GM21576 (cell line): ENCODE measurements at regions not wholly inside any gene's neighbourhood (a gene's known extent, or its start where the extent isn't known, plus 50 kb on each side); places are given as distances from the start of the nearest gene placed in this dataset.

Experiments
- ATAC-seq: cut with Tn5 transposase; IDR thresholded peaks from one replicate; pipeline ENCODE4 v1.9.1; 2021; ENCODE audit warnings: mild to moderate bottlenecking, moderate library complexity; ENCODE audit not compliant: unreplicated experiment

DNA sequence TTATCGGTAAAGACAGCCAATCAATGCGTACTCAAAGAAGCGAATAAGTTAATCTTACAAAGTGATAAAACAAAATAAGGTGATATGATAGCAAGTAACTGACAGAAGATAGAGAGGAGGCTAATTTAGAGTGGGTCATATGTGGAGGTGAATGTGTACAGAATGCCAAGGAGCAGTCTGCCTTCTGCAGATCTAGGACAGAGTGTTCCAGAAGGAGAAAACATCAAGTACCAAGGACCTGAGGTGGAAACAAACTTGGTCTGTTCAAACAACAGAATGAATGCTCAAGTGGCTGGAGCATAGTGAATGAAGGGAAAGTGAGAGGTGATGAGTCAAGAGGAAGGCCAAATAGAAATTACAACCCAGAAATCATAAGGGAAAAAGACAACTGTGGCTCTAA, 170.3 kb upstream of the BMP4 start:
- ATAC-seq, result no peak

- ATAC-seq, result no peak
Observed at GRCh38 chr14:54127526-54127925, 170.9 kb upstream of the BMP4 start.

DNA sequence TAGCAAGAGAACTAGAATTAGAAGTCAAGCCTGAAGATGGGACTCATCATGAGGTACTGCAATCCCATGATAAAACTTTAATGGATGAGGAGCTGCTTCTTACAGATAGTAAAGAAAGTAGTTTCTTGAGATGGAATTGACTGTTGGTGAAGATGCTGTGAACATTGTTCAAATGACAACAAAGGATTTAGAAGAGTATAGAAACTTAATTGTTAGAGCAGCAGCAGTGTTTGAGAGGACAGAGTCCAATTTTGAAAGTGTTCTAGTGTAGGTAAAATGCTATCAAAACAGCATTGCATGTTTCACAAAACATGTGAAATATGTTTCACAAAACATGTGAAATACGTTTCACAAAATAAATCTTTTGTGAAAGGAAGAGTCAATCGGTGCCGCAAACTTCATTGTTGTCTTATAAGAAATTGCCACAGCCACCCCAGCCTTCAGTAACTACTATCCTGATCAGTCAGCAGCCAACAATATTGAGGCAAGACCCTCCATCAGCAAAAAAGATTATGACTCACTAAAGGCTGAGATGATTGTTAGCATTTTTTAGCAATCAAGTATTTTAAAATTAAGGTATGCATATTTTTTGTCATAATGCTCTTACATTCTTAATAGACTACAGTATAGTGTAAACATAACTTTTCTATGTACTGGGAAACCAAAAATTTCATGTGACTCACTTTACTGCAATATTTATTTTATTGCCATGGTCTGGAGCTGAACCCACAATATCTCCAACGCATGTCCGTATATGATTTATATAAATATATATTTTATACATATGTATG, 173.4 kb upstream of the BMP4 start:
- ATAC-seq, result no peak

GRCh38 chr14:54132496-54132895, 175.9 kb upstream of the BMP4 start:
- ATAC-seq, result no peak

DNA sequence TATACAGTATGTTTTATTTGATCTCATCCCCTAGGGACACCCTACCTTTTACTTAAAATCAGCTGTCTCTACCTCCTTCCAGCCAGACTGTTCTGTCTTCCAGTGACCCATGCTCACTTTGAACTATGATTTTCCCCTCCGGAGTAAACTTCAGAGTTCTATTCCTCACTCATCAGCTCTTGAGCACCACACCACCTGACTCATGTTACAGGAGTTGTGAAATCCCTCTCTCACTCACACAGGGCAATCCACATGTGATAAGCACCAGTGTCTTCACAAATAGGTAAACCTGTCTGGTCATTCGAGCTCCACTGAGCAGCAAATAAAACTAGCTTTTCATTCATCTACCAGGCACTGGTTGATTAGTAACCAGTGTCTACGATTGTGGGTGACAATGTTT, 177.3 kb upstream of the BMP4 start:
- ATAC-seq, result no peak

DNA sequence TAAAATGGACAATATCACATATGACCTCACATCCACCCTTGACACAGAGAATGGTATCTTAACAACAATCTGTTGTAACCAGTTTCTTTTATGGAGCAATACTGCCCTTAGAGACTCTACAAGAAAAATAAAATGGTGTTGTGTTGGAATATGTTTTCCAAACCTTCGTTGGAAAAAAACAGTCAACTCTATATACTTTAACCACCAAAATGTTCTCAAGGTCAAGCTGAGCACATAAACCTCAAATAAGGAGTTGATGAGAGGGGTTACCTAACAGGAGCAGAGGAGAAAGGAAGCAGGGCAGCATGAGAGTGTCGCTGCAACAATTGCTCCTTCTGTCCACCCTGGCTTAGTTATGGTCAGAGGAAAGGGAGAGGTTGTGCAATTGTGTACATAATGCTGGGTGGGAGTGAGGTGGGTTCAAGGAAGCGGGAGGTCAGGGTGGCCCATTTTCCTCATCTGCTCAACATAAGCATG, 179.2 kb upstream of the BMP4 start:
- ATAC-seq, result no peak

- no peak for ATAC-seq
Observed at GRCh38 chr14:54136894-54137613, 180.4 kb upstream of the BMP4 start.

GRCh38 chr14:54137614-54137961, 181.0 kb upstream of the BMP4 start:
- ATAC-seq, result no peak

DNA sequence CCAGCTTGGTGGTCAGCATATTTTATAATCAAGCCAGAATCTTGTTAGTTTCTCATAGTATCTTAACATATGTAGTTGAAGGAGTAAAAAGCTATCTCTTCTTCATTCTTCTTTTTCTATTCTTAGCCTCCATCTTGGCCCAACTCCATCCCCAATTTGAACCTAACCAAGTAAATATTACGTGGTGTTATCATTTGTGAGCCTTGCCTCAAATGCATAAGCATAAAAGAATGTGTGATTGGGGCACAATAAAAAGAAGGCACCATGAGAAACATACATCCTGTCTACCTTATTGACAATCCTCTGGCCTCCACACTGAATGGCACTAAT, 181.4 kb upstream of the BMP4 start:
- ATAC-seq, result no peak

DNA sequence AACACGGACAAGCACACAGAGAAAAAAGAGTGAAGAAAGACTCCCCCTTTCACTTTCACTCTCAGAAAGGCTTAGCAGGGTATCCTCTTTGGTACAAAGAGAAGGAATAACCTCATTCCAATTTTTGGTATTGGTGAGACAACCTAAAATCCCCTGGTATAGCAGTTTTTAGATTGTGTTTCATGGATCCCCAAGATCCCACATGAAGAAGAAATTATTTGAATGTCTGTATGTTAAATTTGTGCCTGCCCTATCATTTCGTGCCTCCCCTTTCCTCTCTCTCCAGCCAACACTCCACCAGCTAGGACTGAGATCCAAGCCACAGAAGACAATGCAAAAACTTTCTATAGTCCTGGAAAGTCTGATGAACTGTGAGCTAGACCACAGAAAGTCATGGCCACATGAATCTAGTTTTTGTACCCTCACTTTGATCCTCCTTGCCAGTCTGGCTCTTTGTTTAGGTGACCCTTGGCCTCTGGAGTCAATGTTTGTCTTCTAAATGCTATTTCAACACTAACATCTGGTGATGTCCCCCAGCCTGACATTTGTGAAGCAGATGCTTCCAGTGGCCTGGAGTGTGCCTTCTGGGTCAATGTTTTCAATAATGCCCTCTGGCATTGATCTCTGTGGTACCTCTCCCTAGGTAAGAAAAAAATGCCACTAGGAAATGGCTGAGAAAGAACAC, 181.9 kb upstream of the BMP4 start:
- no peak for ATAC-seq

DNA sequence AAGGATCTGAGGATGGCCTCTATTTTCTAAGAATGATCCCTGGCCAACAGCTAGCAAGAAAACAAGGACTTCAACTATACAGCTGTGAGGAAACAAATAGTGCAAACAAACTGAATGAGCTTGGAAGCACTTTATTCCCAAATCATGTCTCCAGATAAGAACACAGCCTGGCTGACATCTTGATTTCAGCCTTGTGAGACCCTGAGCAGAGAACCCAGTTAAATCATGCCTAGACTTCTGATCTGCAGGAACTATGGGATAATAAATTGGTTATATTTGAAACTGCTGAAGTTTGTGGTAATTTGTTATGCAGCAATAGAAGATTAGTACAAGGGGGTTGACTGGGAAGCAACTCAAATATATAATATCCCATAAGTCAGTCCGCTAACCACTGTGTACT, 183.9 kb upstream of the BMP4 start:
- no peak for ATAC-seq

GRCh38 chr14:54146601-54147000, 190.0 kb upstream of the BMP4 start:
- ATAC-seq, result no peak

- no peak for ATAC-seq
Observed at GRCh38 chr14:54147282-54147681, 190.7 kb upstream of the BMP4 start.

- ATAC-seq, result no peak
Observed at GRCh38 chr14:54147758-54148157, 191.1 kb upstream of the BMP4 start.

DNA sequence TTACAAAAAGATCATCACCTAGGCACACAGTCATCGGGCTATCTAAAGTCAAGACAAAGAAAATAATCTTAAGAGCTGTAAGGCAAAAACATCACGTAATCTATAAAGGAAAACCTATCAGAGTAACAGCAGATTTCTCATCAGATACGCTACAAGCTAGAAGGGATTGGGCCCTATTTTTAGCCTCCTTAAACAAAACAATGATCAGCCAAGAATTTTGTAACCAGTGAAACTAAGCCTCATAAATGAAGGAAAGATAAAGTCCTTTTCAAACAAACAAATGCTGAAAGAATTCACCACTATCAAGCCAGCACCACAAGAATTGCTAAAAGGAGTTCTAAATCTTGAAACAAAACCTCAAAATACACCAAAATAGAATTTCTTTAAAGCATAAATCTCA, 191.6 kb upstream of the BMP4 start:
- no peak for ATAC-seq

DNA sequence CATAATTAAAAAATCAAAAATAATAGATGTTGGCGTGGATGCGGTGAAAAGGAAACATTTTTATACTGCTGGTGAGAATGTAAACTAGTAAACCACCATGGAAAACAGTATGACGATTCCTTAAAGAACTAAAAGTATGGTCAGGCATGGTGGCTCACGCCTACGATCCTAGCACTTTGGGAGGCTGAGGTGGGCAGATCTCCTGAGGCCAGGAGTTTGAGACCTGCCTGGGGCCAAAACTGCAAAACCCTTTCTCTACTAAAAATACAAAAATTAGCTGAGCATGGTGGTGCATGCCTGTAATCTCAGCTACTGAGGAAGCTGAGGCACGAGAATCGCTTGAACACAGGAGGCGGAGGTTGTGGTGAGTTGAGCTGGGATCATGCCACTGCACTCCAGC, 195.7 kb upstream of the BMP4 start:
- no peak for ATAC-seq

DNA sequence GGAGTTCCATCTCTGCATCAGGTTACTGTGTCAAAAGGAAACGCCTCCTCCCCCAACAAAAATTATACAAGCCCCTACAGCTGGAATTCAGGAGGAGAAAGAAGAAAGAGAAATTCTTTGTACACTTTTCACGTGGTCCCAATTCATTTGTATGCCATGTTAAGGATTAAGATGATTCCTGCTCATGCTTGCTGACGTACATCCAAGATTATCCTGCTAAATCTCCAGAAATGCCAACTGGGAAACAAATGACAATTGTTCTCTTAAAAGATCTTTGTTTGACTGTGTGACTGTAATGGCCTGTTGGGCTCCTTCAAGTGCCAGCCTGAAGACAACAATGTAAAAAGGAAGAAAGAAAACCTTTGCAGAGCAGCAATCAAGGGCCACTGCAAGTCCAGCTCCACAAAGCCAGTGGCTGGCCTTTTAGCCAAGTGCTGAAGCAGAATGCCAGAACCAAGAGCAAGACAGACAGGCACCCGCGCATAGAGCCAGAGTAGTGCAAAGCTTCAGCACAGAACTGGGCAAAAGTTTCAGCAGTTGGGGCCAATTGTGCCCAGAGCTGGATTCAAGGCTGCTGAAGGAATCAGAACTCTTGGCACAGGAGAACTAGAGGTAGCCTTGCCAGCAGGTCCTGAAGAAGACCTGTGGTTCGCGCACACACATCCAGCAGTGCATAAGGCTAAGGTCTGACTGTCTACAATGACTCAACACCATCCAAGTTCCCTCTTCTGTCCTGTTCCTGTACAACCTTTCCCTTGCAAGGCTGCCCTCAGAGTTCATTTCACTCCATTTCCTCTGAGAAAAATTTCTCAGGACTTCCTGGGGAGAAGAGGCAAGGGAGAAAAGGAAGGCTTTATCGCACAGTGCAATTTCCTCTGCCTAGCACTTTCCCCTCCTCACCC, 209.7 kb upstream of the BMP4 start:
- no peak for ATAC-seq

DNA sequence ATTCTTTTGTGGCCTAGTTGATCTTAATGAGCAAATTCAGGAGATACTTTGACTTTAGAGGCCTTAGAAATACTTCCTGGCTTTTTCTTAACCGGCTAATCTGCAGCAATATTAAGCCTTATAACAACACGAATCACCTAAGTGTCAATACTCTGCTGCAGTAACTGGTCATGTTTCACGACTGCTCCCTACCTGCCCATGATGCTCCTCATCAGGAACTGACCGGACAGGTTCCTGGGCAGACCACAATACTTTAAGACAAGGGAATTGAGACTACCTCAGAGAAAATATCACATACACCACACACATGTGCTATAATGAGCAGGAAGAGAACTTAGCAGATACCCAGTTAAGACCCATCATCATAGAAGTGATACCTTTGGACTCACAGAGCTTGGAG, 211.9 kb upstream of the BMP4 start:
- ATAC-seq, result no peak

DNA sequence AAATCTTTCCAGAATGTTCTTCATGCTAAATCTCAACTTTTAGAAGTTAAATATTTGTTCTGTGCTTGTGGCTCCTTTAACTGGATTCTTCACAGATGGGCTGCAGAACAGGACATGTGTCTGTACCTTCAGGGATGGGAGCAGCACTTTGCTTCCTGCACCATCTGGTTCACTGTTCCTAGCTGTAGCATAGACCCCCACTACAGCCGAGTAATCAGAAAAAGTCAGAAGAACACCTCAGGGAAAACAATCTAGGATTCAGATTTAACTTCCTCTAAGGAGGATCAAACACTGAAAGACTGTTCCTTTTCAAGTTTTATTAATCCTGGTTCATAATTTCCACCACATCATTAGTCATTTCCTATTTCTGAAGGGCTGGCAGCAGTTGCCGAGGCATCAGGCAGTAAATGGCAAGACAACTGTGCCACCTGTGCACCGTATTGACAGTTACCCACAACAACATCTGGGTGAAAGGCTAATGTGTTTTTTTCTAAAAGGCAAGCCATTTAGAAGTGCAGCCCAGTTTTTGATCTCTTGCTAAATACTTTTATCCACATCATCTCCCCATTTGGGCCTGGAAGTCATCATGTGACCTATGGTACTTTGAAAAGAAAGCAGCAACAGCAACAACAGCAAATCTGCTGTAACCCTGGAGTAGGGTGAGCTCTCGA, 212.8 kb upstream of the BMP4 start:
- ATAC-seq, result no peak

GRCh38 chr14:54170301-54170700, 213.7 kb upstream of the BMP4 start:
- ATAC-seq, result no peak

DNA sequence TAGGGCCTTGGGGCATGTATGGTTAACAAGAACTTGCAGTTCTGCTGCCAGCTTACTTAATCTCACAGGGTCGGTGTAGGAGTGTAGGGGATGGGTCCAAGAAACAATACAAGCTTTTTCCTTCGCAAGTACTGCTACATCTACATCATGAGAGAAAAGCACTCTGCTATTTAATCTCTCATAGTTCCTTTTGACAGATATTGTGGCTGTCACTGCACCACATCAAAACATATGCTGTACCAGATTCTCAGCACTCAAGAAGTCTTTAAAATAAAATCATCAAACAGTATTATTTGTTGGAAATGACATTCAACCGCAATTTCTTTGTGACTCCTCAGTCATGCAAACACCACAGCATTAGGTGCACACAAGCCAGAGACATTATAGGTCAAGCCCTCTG, 215.5 kb upstream of the BMP4 start:
- no peak for ATAC-seq
